ENCODE measurements at regions not wholly inside any gene's neighbourhood (a gene's known extent, or its start where the extent isn't known, plus 50 kb on each side); places are given as distances from the start of the nearest gene placed in this dataset.

DNA sequence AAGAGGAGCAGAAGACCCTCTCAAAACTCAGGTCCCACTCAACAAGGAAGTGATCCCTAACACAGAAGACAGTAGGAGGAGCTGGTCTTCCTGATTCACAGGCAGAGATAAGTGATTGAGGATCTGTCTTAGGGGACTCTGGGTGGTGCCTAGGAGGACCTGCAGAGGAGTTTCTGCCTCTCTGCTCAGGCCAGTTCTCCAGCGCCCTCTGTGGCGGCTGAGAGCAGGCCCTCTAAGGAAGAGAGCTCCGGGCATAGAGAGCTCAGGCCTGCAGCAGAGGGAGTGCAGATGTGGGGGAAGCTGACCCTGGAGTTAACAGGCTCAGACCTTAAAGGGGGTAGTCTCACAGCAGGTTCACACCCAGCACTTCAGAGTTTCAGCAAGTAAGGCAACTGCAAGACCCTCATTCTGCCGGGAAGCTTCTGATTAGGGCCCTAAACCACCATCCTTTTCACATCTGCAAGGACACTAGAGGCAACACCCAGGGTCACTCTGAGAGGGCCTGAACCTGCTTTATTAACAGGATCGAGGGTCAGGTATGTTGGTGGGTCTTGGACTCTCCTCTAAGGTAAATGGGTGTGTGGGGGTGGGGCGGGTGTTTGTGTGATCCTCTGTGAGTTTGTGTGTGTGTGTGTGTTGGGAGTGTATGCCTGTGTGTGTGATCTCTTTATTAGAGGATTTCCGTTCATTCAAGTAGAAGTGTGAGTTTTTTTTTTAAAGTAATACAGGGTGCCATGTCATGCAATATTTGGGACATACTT is 57.6 kb upstream of the TARP start:
- TF ChIP-seq, protein P1, sequence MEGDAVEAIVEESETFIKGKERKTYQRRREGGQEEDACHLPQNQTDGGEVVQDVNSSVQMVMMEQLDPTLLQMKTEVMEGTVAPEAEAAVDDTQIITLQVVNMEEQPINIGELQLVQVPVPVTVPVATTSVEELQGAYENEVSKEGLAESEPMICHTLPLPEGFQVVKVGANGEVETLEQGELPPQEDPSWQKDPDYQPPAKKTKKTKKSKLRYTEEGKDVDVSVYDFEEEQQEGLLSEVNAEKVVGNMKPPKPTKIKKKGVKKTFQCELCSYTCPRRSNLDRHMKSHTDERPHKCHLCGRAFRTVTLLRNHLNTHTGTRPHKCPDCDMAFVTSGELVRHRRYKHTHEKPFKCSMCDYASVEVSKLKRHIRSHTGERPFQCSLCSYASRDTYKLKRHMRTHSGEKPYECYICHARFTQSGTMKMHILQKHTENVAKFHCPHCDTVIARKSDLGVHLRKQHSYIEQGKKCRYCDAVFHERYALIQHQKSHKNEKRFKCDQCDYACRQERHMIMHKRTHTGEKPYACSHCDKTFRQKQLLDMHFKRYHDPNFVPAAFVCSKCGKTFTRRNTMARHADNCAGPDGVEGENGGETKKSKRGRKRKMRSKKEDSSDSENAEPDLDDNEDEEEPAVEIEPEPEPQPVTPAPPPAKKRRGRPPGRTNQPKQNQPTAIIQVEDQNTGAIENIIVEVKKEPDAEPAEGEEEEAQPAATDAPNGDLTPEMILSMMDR (conservative IDR thresholded peaks at IDR 0.05; ENCODE audit: low read length): peak; percentile 73
- no peak for TF ChIP-seq EZH2phosphoT487 (IDR thresholded peaks at IDR 0.05; ENCODE audit: borderline replicate concordance, low read depth, low read length)

Data from OCI-LY7 (cell line).